Peyer's patch (tissue), 4 donors: ENCODE measurements at regions not wholly inside any gene's neighbourhood (a gene's known extent, or its start where the extent isn't known, plus 50 kb on each side); places are given as distances from the start of the nearest gene placed in this dataset.

Source experiments
- DNase-seq, 3 donors: peaks; one replicate each; pipeline ENCODE4 v3.0.0-alpha.2; 2017 to 2019
- H3K27ac ChIP-seq, 4 donors: fragments of 200-600 bp; sonication (generic); one replicate each; pipeline ENCODE4 v1.5.1; 2016 to 2019
- H3K27me3 ChIP-seq, 2 donors: fragments of 200-600 bp; sonication (generic); one replicate each; pipeline ENCODE4 v1.5.1; 2019
- H3K36me3 ChIP-seq, 3 donors: fragments of 200-600 bp; sonication (generic); one replicate each; pipeline ENCODE4 v1.5.1; 2016 to 2019
- H3K4me1 ChIP-seq, 4 donors: fragments of 200-600 bp; sonication (generic); one replicate each; pipeline ENCODE4 v1.5.1; 2016 to 2019
- H3K4me3 ChIP-seq, 4 donors: fragments of 200-600 bp; sonication (generic); 1 replicate in 3 of 4; 2 replicates in 1 of 4; pipeline ENCODE4 v1.5.1; 2016 to 2019; ENCODE audit warnings: mild to moderate bottlenecking in 1 of 4
- H3K9me3 ChIP-seq, 4 donors: fragments of 200-600 bp; sonication (generic); one replicate each; pipeline ENCODE4 v1.5.1; 2016 to 2019; ENCODE audit warnings: mild to moderate bottlenecking in 1 of 4
- CTCF ChIP-seq, 6 experiments: fragments of 450-650 bp in 4 of 6; fragments of 200-600 bp in 2 of 6; sonication (generic) in 1 of 6; IDR thresholded peaks; one replicate each; pipeline ENCODE4 v1.5.1; 2017 to 2019; ENCODE audit warnings: antibody characterized with exemption in 6 of 6, mild to moderate bottlenecking in 3 of 6, moderate library complexity in 1 of 6
- POLR2A ChIP-seq, 2 donors: fragments of 450-650 bp; IDR thresholded peaks; one replicate each; pipeline ENCODE4 v1.5.1; 2017; ENCODE audit warnings: antibody characterized with exemption in 2 of 2, mild to moderate bottlenecking in 2 of 2, moderate library complexity in 2 of 2

- H3K36me3 ChIP-seq: no peaks in the 10 kb centered on the region
- no peak overlapping the region for H3K4me3 ChIP-seq
- TF ChIP-seq CTCF (IDR thresholded peaks at IDR 0.05): no peak
- no peak for TF ChIP-seq POLR2A (IDR thresholded peaks at IDR 0.05)
- no peaks in the 10 kb centered on the region for H3K4me1 ChIP-seq
- H3K27me3 ChIP-seq: no peaks in the 10 kb centered on the region
- DNase-seq: no peak
- no peaks in the 10 kb centered on the region for H3K9me3 ChIP-seq
- H3K27ac ChIP-seq: no peak overlapping the region
Observed at GRCh38 chr5:10009802-10010201, 239.9 kb downstream of the ATPSCKMT start.

- Histone ChIP-seq H3K4me3 (no peak overlapping the region), H3K4me1 (no peaks in the 10 kb centered on the region), H3K9me3 (no peaks in the 10 kb centered on the region), H3K27ac (no peak overlapping the region), H3K27me3 (no peaks in the 10 kb centered on the region), H3K36me3 (no peaks in the 10 kb centered on the region)
- TF ChIP-seq CTCF (IDR thresholded peaks at IDR 0.05) (no peak), POLR2A (IDR thresholded peaks at IDR 0.05) (no peak)
- no peak for DNase-seq
Observed at GRCh38 chr5:9987101-9987500, 262.6 kb downstream of the ATPSCKMT start.

GRCh38 chr5:9977070-9977469 is 272.6 kb downstream of the ATPSCKMT start:
- no peaks in the 10 kb centered on the region for H3K4me1 ChIP-seq
- no peaks in the 10 kb centered on the region for H3K27me3 ChIP-seq
- H3K27ac ChIP-seq: no peak overlapping the region
- DNase-seq: no peak
- no peak overlapping the region for H3K4me3 ChIP-seq
- H3K36me3 ChIP-seq: no peaks in the 10 kb centered on the region
- no peaks in the 10 kb centered on the region for H3K9me3 ChIP-seq
- TF ChIP-seq POLR2A (IDR thresholded peaks at IDR 0.05) (no peak), CTCF (IDR thresholded peaks at IDR 0.05) (no peak)

GRCh38 chr5:9976621-9977020 is 273.1 kb downstream of the ATPSCKMT start:
- TF ChIP-seq CTCF (IDR thresholded peaks at IDR 0.05) (no peak), POLR2A (IDR thresholded peaks at IDR 0.05) (no peak)
- Histone ChIP-seq H3K4me3 (no peak overlapping the region), H3K4me1 (no peaks in the 10 kb centered on the region), H3K27me3 (no peaks in the 10 kb centered on the region), H3K27ac (no peak overlapping the region), H3K36me3 (no peaks in the 10 kb centered on the region), H3K9me3 (no peaks in the 10 kb centered on the region)
- DNase-seq: no peak

- no peaks in the 10 kb centered on the region for H3K4me1 ChIP-seq
- no peak for DNase-seq
- no peaks in the 10 kb centered on the region for H3K27me3 ChIP-seq
- TF ChIP-seq POLR2A (IDR thresholded peaks at IDR 0.05) (no peak), CTCF (IDR thresholded peaks at IDR 0.05) (no peak)
- H3K4me3 ChIP-seq: no peak overlapping the region
- no peaks in the 10 kb centered on the region for H3K9me3 ChIP-seq
- H3K27ac ChIP-seq: no peak overlapping the region
- no peaks in the 10 kb centered on the region for H3K36me3 ChIP-seq
Observed at GRCh38 chr5:9972059-9972458, 277.6 kb downstream of the ATPSCKMT start.

GRCh38 chr5:9971301-9971700 is 278.4 kb downstream of the ATPSCKMT start:
- Histone ChIP-seq H3K4me1 (no peaks in the 10 kb centered on the region), H3K27ac (no peak overlapping the region), H3K36me3 (no peaks in the 10 kb centered on the region), H3K4me3 (no peak overlapping the region), H3K27me3 (no peaks in the 10 kb centered on the region), H3K9me3 (no peaks in the 10 kb centered on the region)
- no peak for DNase-seq
- TF ChIP-seq POLR2A (IDR thresholded peaks at IDR 0.05) (no peak), CTCF (IDR thresholded peaks at IDR 0.05) (no peak)
